H9 (cell line): ENCODE measurements at regions not wholly inside any gene's neighbourhood (a gene's known extent, or its start where the extent isn't known, plus 50 kb on each side); places are given as distances from the start of the nearest gene placed in this dataset.

Experiments used
- DNase-seq: peaks from one replicate; pipeline ENCODE4 v3.0.0-alpha.2; 2017
- H2AFZ ChIP-seq: one replicate; pipeline ENCODE4 v1.6.1; 2013; ENCODE audit warnings: mild to moderate bottlenecking, low read length, control low read depth, moderate library complexity
- H2AK5ac ChIP-seq: 2 replicates; pipeline ENCODE4 v1.6.1; 2013; ENCODE audit warnings: low read length, control low read depth, mixed read lengths; ENCODE audit not compliant: insufficient read length
- H2BK120ac ChIP-seq: one replicate; pipeline ENCODE4 v1.6.1; 2013; ENCODE audit warnings: low read depth, mild to moderate bottlenecking, low read length, control low read depth, inconsistent platforms; ENCODE audit not compliant: poor library complexity, severe bottlenecking
- H2BK12ac ChIP-seq: 2 replicates; pipeline ENCODE4 v1.6.1; 2013; ENCODE audit warnings: low read length, control low read depth, mixed read lengths, low read depth; ENCODE audit not compliant: insufficient read length
- H2BK15ac ChIP-seq: 2 replicates; pipeline ENCODE4 v1.6.1; 2013; ENCODE audit warnings: low read depth, low read length, control low read depth
- H2BK20ac ChIP-seq: one replicate; pipeline ENCODE4 v1.6.1; 2013; ENCODE audit warnings: low read depth, mild to moderate bottlenecking, low read length, control low read depth, inconsistent platforms; ENCODE audit not compliant: poor library complexity, severe bottlenecking
- H2BK5ac ChIP-seq: 2 replicates; pipeline ENCODE4 v1.6.1; 2013; ENCODE audit warnings: low read length, control low read depth, mixed read lengths; ENCODE audit not compliant: insufficient read length
- H3K14ac ChIP-seq: 2 replicates; pipeline ENCODE4 v1.6.1; 2013; ENCODE audit warnings: low read length, control low read depth; ENCODE audit not compliant: insufficient read depth
- H3K18ac ChIP-seq: 2 replicates; pipeline ENCODE4 v1.6.1; 2013; ENCODE audit warnings: low read depth, mild to moderate bottlenecking, mixed read lengths, low read length, control low read depth; ENCODE audit not compliant: insufficient read length
- H3K23ac ChIP-seq: 2 replicates; pipeline ENCODE4 v1.6.1; 2013; ENCODE audit warnings: low read length, control low read depth, mixed read lengths, low read depth; ENCODE audit not compliant: insufficient read length
- H3K23me2 ChIP-seq: 2 replicates; pipeline ENCODE4 v1.6.1; 2013; ENCODE audit warnings: low read depth, mild to moderate bottlenecking, mixed read lengths, low read length, control low read depth; ENCODE audit not compliant: insufficient read length, poor library complexity, severe bottlenecking
- H3K27ac ChIP-seq: 2 replicates; pipeline ENCODE4 v1.5.1; 2013; ENCODE audit warnings: low read length, control low read depth, mixed read lengths, low read depth; ENCODE audit not compliant: insufficient read length
- H3K27me3 ChIP-seq: 2 replicates; pipeline ENCODE4 v1.6.1; 2013; ENCODE audit warnings: low read length, control low read depth, inconsistent platforms; ENCODE audit not compliant: insufficient read depth
- H3K4ac ChIP-seq: 2 replicates; pipeline ENCODE4 v1.6.1; 2013; ENCODE audit warnings: low read depth, mild to moderate bottlenecking, control low read depth, inconsistent platforms, low read length, moderate library complexity
- H3K4me1 ChIP-seq: 2 replicates; pipeline ENCODE4 v1.6.1; 2013; ENCODE audit warnings: low read length, control low read depth, inconsistent platforms; ENCODE audit not compliant: insufficient read depth
- H3K4me2 ChIP-seq: 2 replicates; pipeline ENCODE4 v1.6.1; 2013; ENCODE audit warnings: low read length, control low read depth, mixed read lengths; ENCODE audit not compliant: insufficient read length, insufficient read depth
- H3K56ac ChIP-seq: 2 replicates; pipeline ENCODE4 v1.6.1; 2013; ENCODE audit warnings: low read depth, mild to moderate bottlenecking, mixed read lengths, low read length, control low read depth; ENCODE audit not compliant: insufficient read length
- H3K79me1 ChIP-seq: 2 replicates; pipeline ENCODE4 v1.6.1; 2013; ENCODE audit warnings: low read depth, mild to moderate bottlenecking, moderate library complexity, low read length, control low read depth, inconsistent platforms; ENCODE audit not compliant: insufficient read depth, poor library complexity, severe bottlenecking
- H3K79me2 ChIP-seq: 2 replicates; pipeline ENCODE4 v1.6.1; 2013; ENCODE audit warnings: low read length, control low read depth, inconsistent platforms; ENCODE audit not compliant: insufficient read depth
- H3K9ac ChIP-seq: 2 replicates; pipeline ENCODE4 v1.6.1; 2013; ENCODE audit warnings: low read length, control low read depth, mixed read lengths; ENCODE audit not compliant: insufficient read length; ENCODE audit errors: extremely low read depth
- H3K9me3 ChIP-seq: one replicate; pipeline ENCODE4 v1.6.1; 2013; ENCODE audit warnings: low read depth, low read length, inconsistent platforms; ENCODE audit not compliant: control insufficient read depth
- H3T11ph ChIP-seq: one replicate; pipeline ENCODE4 v1.6.1; 2013; ENCODE audit warnings: mild to moderate bottlenecking, low read length, control low read depth, inconsistent platforms
- H4K20me1 ChIP-seq: one replicate; pipeline ENCODE4 v1.6.1; 2013; ENCODE audit not compliant: control insufficient read depth, insufficient read length, insufficient read depth
- H4K5ac ChIP-seq: 2 replicates; pipeline ENCODE4 v1.6.1; 2013; ENCODE audit warnings: low read depth, mild to moderate bottlenecking, mixed read lengths, low read length, control low read depth; ENCODE audit not compliant: insufficient read length
- H4K8ac ChIP-seq: replicated peaks from 2 replicates; pipeline ENCODE4 v1.6.1; 2013; ENCODE audit warnings: low read length, control low read depth, mixed read lengths, low read depth; ENCODE audit not compliant: insufficient read length
- H4K91ac ChIP-seq: 2 replicates; pipeline ENCODE4 v1.6.1; 2013; ENCODE audit warnings: low read depth, mild to moderate bottlenecking, moderate library complexity, mixed read lengths, low read length, control low read depth; ENCODE audit not compliant: insufficient read length
- H3K27ac Mint-ChIP-seq, 3 experiments: 2 replicates in 2 of 3; 3 replicates in 1 of 3; pipeline ENCODE4 v1.8.0; 2020 to 2021; ENCODE audit warnings: mixed read lengths in 3 of 3, mild to moderate bottlenecking in 1 of 3, moderate library complexity in 1 of 3
- H3K27me3 Mint-ChIP-seq: 2 replicates; pipeline ENCODE4 v1.8.0; 2021; ENCODE audit warnings: low read depth, mild to moderate bottlenecking, moderate library complexity, mixed read lengths
- H3K36me3 Mint-ChIP-seq, 3 experiments: 2 replicates in 2 of 3; 3 replicates in 1 of 3; pipeline ENCODE4 v1.8.0; 2020 to 2021; ENCODE audit warnings: low read depth in 3 of 3, mixed read lengths in 3 of 3; ENCODE audit not compliant: insufficient read depth in 1 of 3
- H3K4me1 Mint-ChIP-seq, 2 experiments: 2 replicates each; pipeline ENCODE4 v1.8.0; 2020; ENCODE audit warnings: mixed read lengths in 2 of 2
- H3K4me3 Mint-ChIP-seq, 2 experiments: 2 replicates in 1 of 2; 3 replicates in 1 of 2; pipeline ENCODE4 v1.8.0; 2020 to 2021; ENCODE audit warnings: mild to moderate bottlenecking in 2 of 2, mixed read lengths in 2 of 2, moderate library complexity in 1 of 2
- H3K9me3 Mint-ChIP-seq, 2 experiments: 2 replicates in 1 of 2; 3 replicates in 1 of 2; pipeline ENCODE4 v1.8.0; 2020; ENCODE audit warnings: mild to moderate bottlenecking in 2 of 2, mixed read lengths in 2 of 2, moderate library complexity in 1 of 2
- CTCF ChIP-seq: fragments of 200-600 bp; sonication (generic); conservative IDR thresholded peaks from 3 replicates; pipeline ENCODE4 v1.8.0; 2021; ENCODE audit warnings: antibody characterized with exemption, mild to moderate bottlenecking
- WGBS: extraction: QIAGEN DNeasy Blood & Tissue Kit; methylation state at CpG from one replicate; pipeline ENCODE4 v1.1.7; 2013; ENCODE audit warnings: missing lambda C conversion rate, low lambda C conversion rate, mixed read lengths; ENCODE audit not compliant: insufficient read length; ENCODE audit errors: extremely low coverage; 5-methylcytosine and 5-hydroxymethylcytosine counted together

- Histone ChIP-seq H4K20me1 (no peaks in the 10 kb centered on the region), H3K79me2 (no peaks in the 10 kb centered on the region), H2BK20ac (no peak overlapping the region), H2AK5ac (no peak overlapping the region), H3K9ac (no peak overlapping the region), H4K8ac (no peak overlapping the region), H2BK15ac (no peak overlapping the region), H3K27ac (no peak overlapping the region), H3K14ac (no peak overlapping the region), H2AFZ (no peak overlapping the region), H3K4ac (no peak overlapping the region), H2BK120ac (no peak overlapping the region), H4K5ac (no peak overlapping the region), H3K56ac (no peak overlapping the region), H3K23me2 (no peaks in the 10 kb centered on the region), H2BK12ac (no peak overlapping the region), H3K27me3 (no peaks in the 10 kb centered on the region), H3K9me3 (no peaks in the 10 kb centered on the region), H3K23ac (no peak overlapping the region), H3T11ph (no peak overlapping the region), H3K79me1 (no peaks in the 10 kb centered on the region), H2BK5ac (no peak overlapping the region), H3K18ac (no peak overlapping the region), H3K4me2 (no peak overlapping the region), H3K4me1 (no peaks in the 10 kb centered on the region), H4K91ac (no peak overlapping the region)
- Mint-ChIP-seq H3K36me3 (no peaks in the 10 kb centered on the region), H3K4me1 (0 out of 4 replicates have a peak, but pooled peaks cover 0 to 3% of the 10 kb centered on the region in 2 experiments), H3K27ac (no peak overlapping the region), H3K4me3 (no peak overlapping the region), H3K9me3 (no peaks in the 10 kb centered on the region; a peak in 1 of 5 replicates), H3K27me3 (peaks cover 1% of the 10 kb centered on the region; the same call in 1 of the 2 replicates)
- no peak for TF ChIP-seq CTCF
- DNase-seq: no peak
- WGBS: no CpG with 5 or more reads among the region's 7 CpGs
These were observed 161.7 kb upstream of the MYCN start for GRCh38 chr2:15778529-15779219.
